ENCODE measurements at regions not wholly inside any gene's neighbourhood (a gene's known extent, or its start where the extent isn't known, plus 50 kb on each side); places are given as distances from the start of the nearest gene placed in this dataset.

GRCh38 chr2:64750817-64751285 is 97.1 kb upstream of the SERTAD2 start (continued):
- peak; percentile 50 for TF ChIP-seq SKI (IDR thresholded peaks at IDR 0.05; ENCODE audit: partially characterized antibody)
- TF ChIP-seq ZFP91 (CRISPR knock-in tag; IDR thresholded peaks at IDR 0.05; ENCODE audit: borderline replicate concordance) = no peak
- TF ChIP-seq RAD51 (IDR thresholded peaks at IDR 0.05; ENCODE audit: borderline replicate concordance) = no peak
- TF ChIP-seq MYPOP (CRISPR knock-in tag; IDR thresholded peaks at IDR 0.05) = peak; percentile 25; the same call in 1 of the 2 replicates
- 0 out of 2 replicates have a peak, but pooled peaks have one; percentile 42 for TF ChIP-seq GTF2F1 (IDR thresholded peaks at IDR 0.05; ENCODE audit: low read length)
- no peak for TF ChIP-seq ZMYM3 (CRISPR knock-in tag; IDR thresholded peaks at IDR 0.05)
- TF ChIP-seq TFE3 (CRISPR knock-in tag; IDR thresholded peaks at IDR 0.05) = no peak
- TF ChIP-seq KAT7 (CRISPR knock-in tag; IDR thresholded peaks at IDR 0.05; ENCODE audit: borderline replicate concordance) = 0 out of 2 replicates have a peak, but pooled peaks have one; percentile 4
- TF ChIP-seq NFYB (CRISPR knock-in tag; IDR thresholded peaks at IDR 0.05) = 0 out of 2 replicates have a peak, but pooled peaks have one; percentile 88
- TF ChIP-seq ZNF567 (CRISPR knock-in tag; IDR thresholded peaks at IDR 0.05; ENCODE audit: borderline replicate concordance) = no peak
- no peak for TF ChIP-seq ZNF766 (CRISPR knock-in tag; IDR thresholded peaks at IDR 0.05; ENCODE audit: borderline replicate concordance)
- TF ChIP-seq NR1H2 (CRISPR knock-in tag; IDR thresholded peaks at IDR 0.05; ENCODE audit: borderline replicate concordance, low read depth) = no peak
- TF ChIP-seq MNT (IDR thresholded peaks at IDR 0.05) = no peak; the same call in 1 of the 2 replicates
- no peak; the same call in 1 of the 2 replicates for TF ChIP-seq ZGPAT (CRISPR knock-in tag; IDR thresholded peaks at IDR 0.05)
- no peak for TF ChIP-seq ZFAT (CRISPR knock-in tag; conservative IDR thresholded peaks at IDR 0.05)
- TF ChIP-seq NCOA1 (CRISPR knock-in tag; IDR thresholded peaks at IDR 0.05) = no peak
- TF ChIP-seq UBTF (CRISPR knock-in tag; IDR thresholded peaks at IDR 0.05) = no peak
- no peak for TF ChIP-seq CAMTA2 (CRISPR knock-in tag; IDR thresholded peaks at IDR 0.05; ENCODE audit: borderline replicate concordance)
- no peak; the same call in 1 of the 2 replicates for TF ChIP-seq SMAD3 (CRISPR knock-in tag; IDR thresholded peaks at IDR 0.05)
- TF ChIP-seq CBX5 (CRISPR knock-in tag; IDR thresholded peaks at IDR 0.05; ENCODE audit: borderline replicate concordance) = no peak
- TF ChIP-seq KLF15 (CRISPR knock-in tag; IDR thresholded peaks at IDR 0.05; ENCODE audit: borderline replicate concordance) = no peak

Data from HepG2 (cell line).